Liver (tissue), 8 donors: ENCODE measurements at regions not wholly inside any gene's neighbourhood (a gene's known extent, or its start where the extent isn't known, plus 50 kb on each side); places are given as distances from the start of the nearest gene placed in this dataset.

ENCODE experiments used
- DNase-seq: peaks from one replicate; pipeline ENCODE4 v3.0.0-alpha.2; 2017; ENCODE audit warnings: low spot score
- H3K27ac ChIP-seq, 2 donors: one replicate each; pipeline ENCODE4 v1.7.0; 2013; ENCODE audit warnings: inconsistent platforms in 2 of 2, low read length in 2 of 2, control low read depth in 1 of 2, low read depth in 1 of 2, mild to moderate bottlenecking in 1 of 2
- H3K27me3 ChIP-seq, 4 donors: one replicate each; pipeline versions ENCODE4 v1.6.1 to v1.7.0; 2013; ENCODE audit warnings: low read length in 3 of 4, inconsistent platforms in 1 of 4, mild to moderate bottlenecking in 1 of 4, moderate library complexity in 1 of 4; ENCODE audit not compliant: control insufficient read depth in 4 of 4, insufficient read depth in 4 of 4
- H3K36me3 ChIP-seq, 4 donors: one replicate each; pipeline versions ENCODE4 v1.6.1 to v1.7.0; 2013; ENCODE audit warnings: low read length in 3 of 4, mild to moderate bottlenecking in 3 of 4, low read depth in 1 of 4, moderate library complexity in 1 of 4; ENCODE audit not compliant: control insufficient read depth in 4 of 4, insufficient read depth in 3 of 4
- H3K4me1 ChIP-seq, 4 donors: one replicate each; pipeline versions ENCODE4 v1.6.1 to v1.7.0; 2013; ENCODE audit warnings: low read length in 3 of 4, mild to moderate bottlenecking in 3 of 4, moderate library complexity in 1 of 4; ENCODE audit not compliant: control insufficient read depth in 4 of 4, insufficient read depth in 4 of 4
- H3K4me3 ChIP-seq, 3 donors: one replicate each; pipeline versions ENCODE4 v1.6.1 to v1.7.0; 2013; ENCODE audit warnings: low read length in 3 of 3, control low read depth in 1 of 3, low read depth in 1 of 3, mild to moderate bottlenecking in 1 of 3
- H3K9ac ChIP-seq, 2 donors: one replicate each; pipeline ENCODE4 v1.7.0; 2013; ENCODE audit warnings: low read length in 2 of 2, mild to moderate bottlenecking in 2 of 2, moderate library complexity in 2 of 2, control low read depth in 1 of 2, low read depth in 1 of 2
- H3K9me3 ChIP-seq, 4 donors: one replicate each; pipeline versions ENCODE4 v1.6.1 to v1.7.0; 2013; ENCODE audit warnings: low read length in 3 of 4; ENCODE audit not compliant: control insufficient read depth in 4 of 4
- ATF3 ChIP-seq: IDR thresholded peaks from 2 replicates; pipeline ENCODE4 v1.6.1; 2016; ENCODE audit warnings: antibody characterized with exemption
- CTCF ChIP-seq: fragments of 150-350 bp; IDR thresholded peaks from 2 replicates; pipeline ENCODE4 v1.5.1; 2017; ENCODE audit warnings: improper control_type of control experiment, low read depth, low read length; ENCODE audit not compliant: missing input control
- EGR1 ChIP-seq, 2 donors: IDR thresholded peaks; 2 replicates each; pipeline ENCODE4 v1.6.1; 2016 to 2018; ENCODE audit warnings: antibody characterized with exemption in 2 of 2, low read depth in 2 of 2
- FOXA1 ChIP-seq: IDR thresholded peaks from 2 replicates; pipeline ENCODE4 v1.6.1; 2016; ENCODE audit warnings: antibody characterized with exemption
- FOXA2 ChIP-seq: IDR thresholded peaks from 2 replicates; pipeline ENCODE4 v1.6.1; 2016; ENCODE audit warnings: antibody characterized with exemption
- GABPA ChIP-seq, 2 donors: IDR thresholded peaks in 1 of 2; conservative IDR thresholded peaks in 1 of 2; 2 replicates each; pipeline ENCODE4 v1.6.1; 2016; ENCODE audit warnings: antibody characterized with exemption in 2 of 2, mild to moderate bottlenecking in 1 of 2, moderate library complexity in 1 of 2
- HNF4A ChIP-seq, 2 donors: conservative IDR thresholded peaks; 2 replicates each; pipeline ENCODE4 v1.6.1; 2016; ENCODE audit warnings: antibody characterized with exemption in 2 of 2, mild to moderate bottlenecking in 2 of 2
- HNF4G ChIP-seq: IDR thresholded peaks from 2 replicates; pipeline ENCODE4 v1.6.1; 2016; ENCODE audit warnings: antibody characterized with exemption
- JUND ChIP-seq, 2 donors: IDR thresholded peaks; 2 replicates each; pipeline ENCODE4 v1.6.1; 2016; ENCODE audit warnings: antibody characterized with exemption in 2 of 2
- MAX ChIP-seq: IDR thresholded peaks from 2 replicates; pipeline ENCODE4 v1.6.1; 2016; ENCODE audit warnings: antibody characterized with exemption
- NR2F2 ChIP-seq: IDR thresholded peaks from 2 replicates; pipeline ENCODE4 v1.6.1; 2016; ENCODE audit warnings: antibody characterized with exemption
- RAD21 ChIP-seq, 2 donors: IDR thresholded peaks; 2 replicates each; pipeline ENCODE4 v1.6.1; 2016; ENCODE audit warnings: antibody characterized with exemption in 2 of 2, mild to moderate bottlenecking in 2 of 2
- REST ChIP-seq: IDR thresholded peaks from 2 replicates; pipeline ENCODE4 v1.6.1; 2016; ENCODE audit warnings: antibody characterized with exemption, mild to moderate bottlenecking
- RXRA ChIP-seq, 2 donors: IDR thresholded peaks; 2 replicates each; pipeline ENCODE4 v1.6.1; 2017 to 2018; ENCODE audit warnings: antibody characterized with exemption in 2 of 2, mild to moderate bottlenecking in 1 of 2
- SP1 ChIP-seq: IDR thresholded peaks from 2 replicates; pipeline ENCODE4 v1.6.1; 2018; ENCODE audit warnings: antibody characterized with exemption, mild to moderate bottlenecking
- TAF1 ChIP-seq: conservative IDR thresholded peaks from 2 replicates; pipeline ENCODE4 v1.6.1; 2016; ENCODE audit warnings: antibody characterized with exemption, mild to moderate bottlenecking
- YY1 ChIP-seq: IDR thresholded peaks from 2 replicates; pipeline ENCODE4 v1.6.1; 2016; ENCODE audit warnings: antibody characterized with exemption, mild to moderate bottlenecking
- ZBTB33 ChIP-seq: IDR thresholded peaks from 2 replicates; pipeline ENCODE4 v1.6.1; 2016; ENCODE audit warnings: antibody characterized with exemption
- WGBS: extraction: QIAGEN DNeasy Blood & Tissue Kit; methylation state at CpG from one replicate; pipeline ENCODE4 v1.1.7; 2013; 5-methylcytosine and 5-hydroxymethylcytosine counted together
- donor health status: healthy.
- donor health status: healthy.
- donor health status: healthy.
- donor health status: healthy.
- donor health status: healthy.

- no peak for DNase-seq
- WGBS: 51% methylated on average over 3 of the region's 3 CpGs
- Histone ChIP-seq H3K4me3 (no peak overlapping the region), H3K27ac (no peak overlapping the region), H3K36me3 (no peaks in the 10 kb centered on the region), H3K9me3 (peaks cover 0 to 4% (median under 1%) of the 10 kb centered on the region in 4 donors), H3K27me3 (no peaks in the 10 kb centered on the region), H3K9ac (no peak overlapping the region), H3K4me1 (peaks cover 0 to 12% (median 7%) of the 10 kb centered on the region in 4 donors)
- TF ChIP-seq SP1 (no peak), CTCF (peak; percentile 30), RAD21 (IDR thresholded peaks at IDR 0.05) (peak; percentile 66 to 72), YY1 (no peak), FOXA2 (no peak)
These were observed 477.1 kb downstream of the TOX3 start for GRCh38 chr16:52069866-52070265.

GRCh38 chr16:52068447-52069074 is 478.4 kb downstream of the TOX3 start:
- H3K9ac ChIP-seq: no peak overlapping the region
- H3K36me3 ChIP-seq: no peaks in the 10 kb centered on the region
- no peak overlapping the region for H3K27ac ChIP-seq
- H3K4me3 ChIP-seq: no peak overlapping the region
- no peaks in the 10 kb centered on the region for H3K27me3 ChIP-seq
- peaks cover 0 to 12% (median 7%) of the 10 kb centered on the region in 4 donors for H3K4me1 ChIP-seq
- TF ChIP-seq REST (no peak), TAF1 (no peak), CTCF (peak; percentile 47), SP1 (no peak), JUND (IDR thresholded peaks at IDR 0.05) (no peak), HNF4G (no peak), HNF4A (conservative IDR thresholded peaks at IDR 0.05) (peak; percentile 23 to 37), EGR1 (IDR thresholded peaks at IDR 0.05; ENCODE audit: low read depth in 2 of 2) (no peak), FOXA2 (no peak), RXRA (IDR thresholded peaks at IDR 0.05) (no peak), RAD21 (IDR thresholded peaks at IDR 0.05) (peak; percentile 85 to 89), YY1 (no peak), ZBTB33 (no peak), GABPA (IDR thresholded peaks at IDR 0.05 in 1 of 2, conservative IDR thresholded peaks at IDR 0.05 in 1 of 2) (no peak), NR2F2 (no peak), MAX (no peak), FOXA1 (no peak), ATF3 (no peak)
- DNase-seq: no peak
- H3K9me3 ChIP-seq: peaks cover 0 to 4% (median under 1%) of the 10 kb centered on the region in 4 donors
- 15% methylated on average over 8 of the region's 8 CpGs for WGBS
